GM23338 (cell line): ENCODE measurements at regions not wholly inside any gene's neighbourhood (a gene's known extent, or its start where the extent isn't known, plus 50 kb on each side); places are given as distances from the start of the nearest gene placed in this dataset.

Experiments
- ATAC-seq: fragments of 200-7000 bp; cut with Tn5 transposase; 3 replicates; pipeline ENCODE4 v1.9.1; 2020
- DNase-seq: peaks from one replicate; pipeline ENCODE4 v3.0.0-alpha.2; 2015; ENCODE audit warnings: low spot score
- H2AFZ ChIP-seq: fragments of 200-600 bp; sonication (generic); 2 replicates; pipeline ENCODE4 v1.8.0; 2016; ENCODE audit warnings: antibody characterized with exemption, mild to moderate bottlenecking, moderate library complexity
- H3F3A ChIP-seq: fragments of 200-600 bp; sonication (generic); replicated peaks from 2 replicates; pipeline ENCODE4 v1.8.0; 2017; ENCODE audit warnings: antibody characterized with exemption, mixed run types, low read depth
- H3K27ac ChIP-seq: fragments of 200-600 bp; sonication (generic); 2 replicates; pipeline ENCODE4 v1.6.1; 2016; ENCODE audit warnings: low read depth
- H3K27me3 ChIP-seq: fragments of 200-600 bp; sonication (generic); 2 replicates; pipeline ENCODE4 v1.8.0; 2016; ENCODE audit warnings: mild to moderate bottlenecking, mixed run types, moderate library complexity; ENCODE audit not compliant: insufficient read depth
- H3K36me3 ChIP-seq: fragments of 200-600 bp; sonication (generic); 2 replicates; pipeline ENCODE4 v1.8.0; 2016; ENCODE audit warnings: mild to moderate bottlenecking; ENCODE audit not compliant: insufficient read depth
- H3K4me1 ChIP-seq: fragments of 200-600 bp; sonication (generic); 2 replicates; pipeline ENCODE4 v1.8.0; 2016; ENCODE audit warnings: mild to moderate bottlenecking, moderate library complexity; ENCODE audit not compliant: insufficient read depth
- H3K4me2 ChIP-seq: fragments of 200-600 bp; sonication (generic); 2 replicates; pipeline ENCODE4 v1.7.1; 2017; ENCODE audit warnings: mixed run types
- H3K4me3 ChIP-seq: fragments of 200-600 bp; sonication (generic); 2 replicates; pipeline ENCODE4 v1.6.1; 2016; ENCODE audit warnings: mixed run types
- H3K79me2 ChIP-seq: fragments of 200-600 bp; sonication (generic); replicated peaks from 2 replicates; pipeline ENCODE4 v1.8.0; 2017; ENCODE audit warnings: mild to moderate bottlenecking; ENCODE audit not compliant: insufficient read depth
- H3K9me2 ChIP-seq: fragments of 200-600 bp; sonication (generic); 2 replicates; pipeline ENCODE4 v1.8.0; 2017; ENCODE audit not compliant: insufficient read depth
- H4K20me1 ChIP-seq: fragments of 200-600 bp; sonication (generic); replicated peaks from 2 replicates; pipeline ENCODE4 v1.8.0; 2017; ENCODE audit warnings: mild to moderate bottlenecking; ENCODE audit not compliant: insufficient read depth
- H3K27ac Mint-ChIP-seq: 2 replicates; pipeline ENCODE4 v1.8.0; 2020; ENCODE audit warnings: inconsistent platforms, mild to moderate bottlenecking, moderate library complexity, mixed read lengths
- H3K27me3 Mint-ChIP-seq: 3 replicates; pipeline ENCODE4 v1.8.0; 2022; ENCODE audit warnings: low read depth, mild to moderate bottlenecking, moderate library complexity, mixed read lengths, inconsistent platforms; ENCODE audit not compliant: insufficient read depth, poor library complexity
- H3K36me3 Mint-ChIP-seq: 3 replicates; pipeline ENCODE4 v1.8.0; 2021; ENCODE audit warnings: low read depth, mild to moderate bottlenecking, inconsistent platforms, moderate library complexity, mixed read lengths
- H3K4me1 Mint-ChIP-seq: 3 replicates; pipeline ENCODE4 v1.8.0; 2020; ENCODE audit warnings: mild to moderate bottlenecking, inconsistent platforms, mixed read lengths
- H3K4me3 Mint-ChIP-seq: 3 replicates; pipeline ENCODE4 v1.8.0; 2021; ENCODE audit warnings: moderate library complexity, mild to moderate bottlenecking, inconsistent platforms, mixed read lengths
- H3K9me3 Mint-ChIP-seq: 3 replicates; pipeline ENCODE4 v1.8.0; 2020; ENCODE audit warnings: moderate library complexity, mild to moderate bottlenecking, inconsistent platforms, mixed read lengths
- CREB1 ChIP-seq: fragments of 250-450 bp; sonication (Bioruptor Pico); IDR thresholded peaks from 2 replicates; pipeline ENCODE4 v1.5.0; 2020; ENCODE audit warnings: low read depth, mild to moderate bottlenecking, moderate library complexity
- EZH2 ChIP-seq: fragments of 200-600 bp; sonication (generic); IDR thresholded peaks from one replicate; pipeline ENCODE4 v1.8.0; 2017; ENCODE audit warnings: antibody characterized with exemption, mild to moderate bottlenecking, low read depth; ENCODE audit not compliant: unreplicated experiment
- EZH2phosphoT487 ChIP-seq: fragments of 200-600 bp; sonication (generic); IDR thresholded peaks from one replicate; pipeline ENCODE4 v1.8.1; 2018; ENCODE audit warnings: antibody characterized with exemption; ENCODE audit not compliant: unreplicated experiment
- JUNB ChIP-seq: IDR thresholded peaks from one replicate; pipeline ENCODE4 v1.6.1; 2016; ENCODE audit warnings: antibody characterized with exemption; ENCODE audit not compliant: unreplicated experiment
- NANOG ChIP-seq: IDR thresholded peaks from 2 replicates; pipeline ENCODE4 v1.6.1; 2016; ENCODE audit warnings: antibody characterized with exemption, borderline replicate concordance
- POLR2AphosphoS5 ChIP-seq: IDR thresholded peaks from 2 replicates; pipeline ENCODE4 v1.6.1; 2016; ENCODE audit warnings: antibody characterized with exemption, low read depth
- REST ChIP-seq: IDR thresholded peaks from one replicate; pipeline ENCODE4 v1.6.1; 2018; ENCODE audit warnings: antibody characterized with exemption; ENCODE audit not compliant: unreplicated experiment
- STAT1 ChIP-seq: IDR thresholded peaks from one replicate; pipeline ENCODE4 v1.6.1; 2016; ENCODE audit warnings: antibody characterized with exemption; ENCODE audit not compliant: unreplicated experiment
- ZNF114 ChIP-seq: fragments of 250-450 bp; sonication (Bioruptor Pico); IDR thresholded peaks from 2 replicates; pipeline ENCODE4 v1.5.0; 2020; ENCODE audit warnings: mild to moderate bottlenecking, moderate library complexity
- ZNF331 ChIP-seq: fragments of 250-450 bp; sonication (Bioruptor Pico); IDR thresholded peaks from 2 replicates; pipeline ENCODE4 v1.5.0; 2020; ENCODE audit warnings: low read depth, mild to moderate bottlenecking, moderate library complexity
- TF ChIP-seq, protein P1 (sequence below), 2 experiments: fragments of 200-600 bp in 1 of 2; sonication (generic) in 1 of 2; conservative IDR thresholded peaks; 2 replicates each; pipeline versions ENCODE4 v1.5.1 to v1.6.1; 2016 to 2017; ENCODE audit warnings: antibody characterized with exemption in 2 of 2, low read depth in 2 of 2, mild to moderate bottlenecking in 2 of 2, moderate library complexity in 1 of 2
- TF ChIP-seq, protein P2 (sequence below): IDR thresholded peaks from 2 replicates; pipeline ENCODE4 v1.6.1; 2016; ENCODE audit warnings: antibody characterized with exemption
- TF ChIP-seq, protein P3 (sequence below): fragments of 250-450 bp; sonication (Bioruptor Pico); IDR thresholded peaks from 2 replicates; pipeline ENCODE4 v1.5.0; 2020; ENCODE audit warnings: mild to moderate bottlenecking, moderate library complexity

DNA sequence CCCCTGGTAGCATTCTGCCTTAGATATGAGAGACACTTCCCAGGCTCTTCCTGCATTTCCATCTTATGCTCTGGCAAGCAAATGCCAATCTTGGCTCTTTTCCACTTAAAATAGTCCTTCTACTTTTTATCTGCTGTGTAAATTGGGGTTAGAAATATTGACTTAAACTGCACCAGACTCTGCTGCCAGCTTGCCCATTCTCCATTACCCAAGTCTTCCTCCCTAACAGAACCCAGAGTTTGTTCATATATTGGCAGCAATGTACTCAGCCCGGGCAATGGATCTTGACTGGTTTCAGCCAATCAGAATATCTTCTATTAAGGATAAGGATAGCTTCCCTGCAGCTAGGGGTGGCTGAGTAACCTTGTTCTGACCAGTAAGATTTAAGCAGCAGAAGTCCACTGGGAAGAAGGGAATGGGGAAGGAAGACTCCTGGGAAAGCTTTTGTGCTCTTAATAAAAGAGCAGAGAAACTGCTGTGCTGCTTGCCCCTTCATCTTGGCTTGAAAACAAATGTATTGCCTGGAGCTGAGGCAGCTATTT is 177.1 kb downstream of the KCNRG start:
- Histone ChIP-seq H3F3A (no peaks in the 10 kb centered on the region), H3K9me2 (peaks cover 6% of the 10 kb centered on the region; the same call in 1 of the 2 replicates), H3K27ac (no peak overlapping the region), H3K4me3 (no peak overlapping the region), H3K79me2 (peaks cover 8% of the 10 kb centered on the region), H2AFZ (no peak overlapping the region), H4K20me1 (peaks cover 6% of the 10 kb centered on the region; the same call in 1 of the 2 replicates), H3K36me3 (no peaks in the 10 kb centered on the region), H3K27me3 (no peaks in the 10 kb centered on the region), H3K4me1 (no peaks in the 10 kb centered on the region), H3K4me2 (no peak overlapping the region)
- TF ChIP-seq, protein P1, sequence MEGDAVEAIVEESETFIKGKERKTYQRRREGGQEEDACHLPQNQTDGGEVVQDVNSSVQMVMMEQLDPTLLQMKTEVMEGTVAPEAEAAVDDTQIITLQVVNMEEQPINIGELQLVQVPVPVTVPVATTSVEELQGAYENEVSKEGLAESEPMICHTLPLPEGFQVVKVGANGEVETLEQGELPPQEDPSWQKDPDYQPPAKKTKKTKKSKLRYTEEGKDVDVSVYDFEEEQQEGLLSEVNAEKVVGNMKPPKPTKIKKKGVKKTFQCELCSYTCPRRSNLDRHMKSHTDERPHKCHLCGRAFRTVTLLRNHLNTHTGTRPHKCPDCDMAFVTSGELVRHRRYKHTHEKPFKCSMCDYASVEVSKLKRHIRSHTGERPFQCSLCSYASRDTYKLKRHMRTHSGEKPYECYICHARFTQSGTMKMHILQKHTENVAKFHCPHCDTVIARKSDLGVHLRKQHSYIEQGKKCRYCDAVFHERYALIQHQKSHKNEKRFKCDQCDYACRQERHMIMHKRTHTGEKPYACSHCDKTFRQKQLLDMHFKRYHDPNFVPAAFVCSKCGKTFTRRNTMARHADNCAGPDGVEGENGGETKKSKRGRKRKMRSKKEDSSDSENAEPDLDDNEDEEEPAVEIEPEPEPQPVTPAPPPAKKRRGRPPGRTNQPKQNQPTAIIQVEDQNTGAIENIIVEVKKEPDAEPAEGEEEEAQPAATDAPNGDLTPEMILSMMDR (conservative IDR thresholded peaks at IDR 0.05; ENCODE audit: low read depth in 2 of 2), result no peak
- TF ChIP-seq NANOG, result no peak
- no peak for TF ChIP-seq EZH2
- TF ChIP-seq, protein P2, sequence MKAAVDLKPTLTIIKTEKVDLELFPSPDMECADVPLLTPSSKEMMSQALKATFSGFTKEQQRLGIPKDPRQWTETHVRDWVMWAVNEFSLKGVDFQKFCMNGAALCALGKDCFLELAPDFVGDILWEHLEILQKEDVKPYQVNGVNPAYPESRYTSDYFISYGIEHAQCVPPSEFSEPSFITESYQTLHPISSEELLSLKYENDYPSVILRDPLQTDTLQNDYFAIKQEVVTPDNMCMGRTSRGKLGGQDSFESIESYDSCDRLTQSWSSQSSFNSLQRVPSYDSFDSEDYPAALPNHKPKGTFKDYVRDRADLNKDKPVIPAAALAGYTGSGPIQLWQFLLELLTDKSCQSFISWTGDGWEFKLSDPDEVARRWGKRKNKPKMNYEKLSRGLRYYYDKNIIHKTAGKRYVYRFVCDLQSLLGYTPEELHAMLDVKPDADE, result no peak
- no peak for TF ChIP-seq CREB1
- TF ChIP-seq, protein P3, sequence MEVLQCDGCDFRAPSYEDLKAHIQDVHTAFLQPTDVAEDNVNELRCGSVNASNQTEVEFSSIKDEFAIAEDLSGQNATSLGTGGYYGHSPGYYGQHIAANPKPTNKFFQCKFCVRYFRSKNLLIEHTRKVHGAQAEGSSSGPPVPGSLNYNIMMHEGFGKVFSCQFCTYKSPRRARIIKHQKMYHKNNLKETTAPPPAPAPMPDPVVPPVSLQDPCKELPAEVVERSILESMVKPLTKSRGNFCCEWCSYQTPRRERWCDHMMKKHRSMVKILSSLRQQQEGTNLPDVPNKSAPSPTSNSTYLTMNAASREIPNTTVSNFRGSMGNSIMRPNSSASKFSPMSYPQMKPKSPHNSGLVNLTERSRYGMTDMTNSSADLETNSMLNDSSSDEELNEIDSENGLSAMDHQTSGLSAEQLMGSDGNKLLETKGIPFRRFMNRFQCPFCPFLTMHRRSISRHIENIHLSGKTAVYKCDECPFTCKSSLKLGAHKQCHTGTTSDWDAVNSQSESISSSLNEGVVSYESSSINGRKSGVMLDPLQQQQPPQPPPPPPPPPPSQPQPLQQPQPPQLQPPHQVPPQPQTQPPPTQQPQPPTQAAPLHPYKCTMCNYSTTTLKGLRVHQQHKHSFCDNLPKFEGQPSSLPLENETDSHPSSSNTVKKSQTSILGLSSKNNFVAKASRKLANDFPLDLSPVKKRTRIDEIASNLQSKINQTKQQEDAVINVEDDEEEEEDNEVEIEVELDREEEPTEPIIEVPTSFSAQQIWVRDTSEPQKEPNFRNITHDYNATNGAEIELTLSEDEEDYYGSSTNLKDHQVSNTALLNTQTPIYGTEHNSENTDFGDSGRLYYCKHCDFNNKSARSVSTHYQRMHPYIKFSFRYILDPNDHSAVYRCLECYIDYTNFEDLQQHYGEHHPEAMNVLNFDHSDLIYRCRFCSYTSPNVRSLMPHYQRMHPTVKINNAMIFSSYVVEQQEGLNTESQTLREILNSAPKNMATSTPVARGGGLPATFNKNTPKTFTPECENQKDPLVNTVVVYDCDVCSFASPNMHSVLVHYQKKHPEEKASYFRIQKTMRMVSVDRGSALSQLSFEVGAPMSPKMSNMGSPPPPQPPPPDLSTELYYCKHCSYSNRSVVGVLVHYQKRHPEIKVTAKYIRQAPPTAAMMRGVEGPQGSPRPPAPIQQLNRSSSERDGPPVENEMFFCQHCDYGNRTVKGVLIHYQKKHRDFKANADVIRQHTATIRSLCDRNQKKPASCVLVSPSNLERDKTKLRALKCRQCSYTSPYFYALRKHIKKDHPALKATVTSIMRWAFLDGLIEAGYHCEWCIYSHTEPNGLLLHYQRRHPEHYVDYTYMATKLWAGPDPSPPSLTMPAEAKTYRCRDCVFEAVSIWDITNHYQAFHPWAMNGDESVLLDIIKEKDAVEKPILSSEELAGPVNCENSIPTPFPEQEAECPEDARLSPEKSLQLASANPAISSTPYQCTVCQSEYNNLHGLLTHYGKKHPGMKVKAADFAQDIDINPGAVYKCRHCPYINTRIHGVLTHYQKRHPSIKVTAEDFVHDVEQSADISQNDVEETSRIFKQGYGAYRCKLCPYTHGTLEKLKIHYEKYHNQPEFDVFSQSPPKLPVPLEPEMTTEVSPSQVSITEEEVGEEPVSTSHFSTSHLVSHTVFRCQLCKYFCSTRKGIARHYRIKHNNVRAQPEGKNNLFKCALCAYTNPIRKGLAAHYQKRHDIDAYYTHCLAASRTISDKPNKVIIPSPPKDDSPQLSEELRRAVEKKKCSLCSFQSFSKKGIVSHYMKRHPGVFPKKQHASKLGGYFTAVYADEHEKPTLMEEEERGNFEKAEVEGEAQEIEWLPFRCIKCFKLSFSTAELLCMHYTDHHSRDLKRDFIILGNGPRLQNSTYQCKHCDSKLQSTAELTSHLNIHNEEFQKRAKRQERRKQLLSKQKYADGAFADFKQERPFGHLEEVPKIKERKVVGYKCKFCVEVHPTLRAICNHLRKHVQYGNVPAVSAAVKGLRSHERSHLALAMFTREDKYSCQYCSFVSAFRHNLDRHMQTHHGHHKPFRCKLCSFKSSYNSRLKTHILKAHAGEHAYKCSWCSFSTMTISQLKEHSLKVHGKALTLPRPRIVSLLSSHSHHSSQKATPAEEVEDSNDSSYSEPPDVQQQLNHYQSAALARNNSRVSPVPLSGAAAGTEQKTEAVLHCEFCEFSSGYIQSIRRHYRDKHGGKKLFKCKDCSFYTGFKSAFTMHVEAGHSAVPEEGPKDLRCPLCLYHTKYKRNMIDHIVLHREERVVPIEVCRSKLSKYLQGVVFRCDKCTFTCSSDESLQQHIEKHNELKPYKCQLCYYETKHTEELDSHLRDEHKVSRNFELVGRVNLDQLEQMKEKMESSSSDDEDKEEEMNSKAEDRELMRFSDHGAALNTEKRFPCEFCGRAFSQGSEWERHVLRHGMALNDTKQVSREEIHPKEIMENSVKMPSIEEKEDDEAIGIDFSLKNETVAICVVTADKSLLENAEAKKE (CRISPR knock-in tag), result no peak
- TF ChIP-seq POLR2AphosphoS5, result no peak
- no peak for TF ChIP-seq ZNF331 (CRISPR knock-in tag)
- no peak for TF ChIP-seq REST
- TF ChIP-seq JUNB, result no peak
- TF ChIP-seq ZNF114 (CRISPR knock-in tag), result no peak
- TF ChIP-seq STAT1, result no peak
- no peak for TF ChIP-seq EZH2phosphoT487
- H3K27me3 Mint-ChIP-seq, result no peaks in the 10 kb centered on the region
- no peak overlapping the region for H3K4me3 Mint-ChIP-seq
- DNase-seq (no peak), ATAC-seq (peak; percentile 55)
- H3K4me1 Mint-ChIP-seq, result peaks cover 14% of the 10 kb centered on the region; the same call in 2 of the 3 replicates
- no peaks in the 10 kb centered on the region for H3K36me3 Mint-ChIP-seq
- H3K9me3 Mint-ChIP-seq, result no peaks in the 10 kb centered on the region
- H3K27ac Mint-ChIP-seq, result peak overlapping the region; percentile 7; the same call in 1 of the 2 replicates
